ENCODE measurements at regions not wholly inside any gene's neighbourhood (a gene's known extent, or its start where the extent isn't known, plus 50 kb on each side); places are given as distances from the start of the nearest gene placed in this dataset.

GRCh38 chr7:125409921-125410320 is 480.3 kb upstream of the POT1 start:
- TF ChIP-seq EZH2 (IDR thresholded peaks at IDR 0.05; ENCODE audit: borderline replicate concordance, low read length) (no peak), CTCF (IDR thresholded peaks at IDR 0.05; ENCODE audit: low read length) (no peak)

Measured in OCI-LY1 (cell line).